H1 (cell line): ENCODE measurements at regions not wholly inside any gene's neighbourhood (a gene's known extent, or its start where the extent isn't known, plus 50 kb on each side); places are given as distances from the start of the nearest gene placed in this dataset.

Experiments used
- CTCF ChIA-PET: fragments of 300-600 bp; sonication (Branson Sonifier 250); formaldehyde crosslinking; loops from one replicate; lab custom pipeline; 2021; ENCODE audit not compliant: partially characterized antibody; lab: Charles Lee
- POLR2A ChIA-PET: fragments of 300-600 bp; sonication (Branson Sonifier 250); formaldehyde crosslinking; loops from one replicate; lab custom pipeline; 2021; ENCODE audit warnings: inconsistent platforms; ENCODE audit not compliant: partially characterized antibody; lab: Charles Lee
- DNase-seq, 2 experiments: peaks; one replicate each; pipeline versions ENCODE4 v3.0.0 to v3.0.0-alpha.2; 2010 to 2022; ENCODE audit warnings: low spot score in 2 of 2, low read depth in 1 of 2, mixed read lengths in 1 of 2
- FAIRE-seq: peaks from 2 replicates; lab custom pipeline; 2011; peaks lifted over from hg19 to GRCh38; lab: Jason Lieb, UNC
- H2AFZ ChIP-seq: 2 replicates; pipeline ENCODE4 v1.8.1; 2012; ENCODE audit warnings: low read length, inconsistent platforms
- H2AK5ac ChIP-seq: 2 replicates; pipeline ENCODE4 v1.6.1; 2013; ENCODE audit warnings: low read depth, low read length
- H2BK120ac ChIP-seq: replicated peaks from 2 replicates; pipeline ENCODE3; 2013; ENCODE audit warnings: low read depth, low read length, inconsistent platforms
- H2BK12ac ChIP-seq: 2 replicates; pipeline ENCODE4 v1.6.1; 2013; ENCODE audit warnings: low read depth, low read length
- H2BK15ac ChIP-seq: 2 replicates; pipeline ENCODE4 v1.6.1; 2013; ENCODE audit warnings: low read length
- H2BK20ac ChIP-seq: 2 replicates; pipeline ENCODE4 v1.6.1; 2013; ENCODE audit warnings: low read length
- H2BK5ac ChIP-seq: 2 replicates; pipeline ENCODE4 v1.6.1; 2013; ENCODE audit warnings: low read depth, low read length
- H3K14ac ChIP-seq: 2 replicates; pipeline ENCODE4 v1.6.1; 2013; ENCODE audit warnings: inconsistent platforms; ENCODE audit not compliant: insufficient read length
- H3K18ac ChIP-seq: 2 replicates; pipeline ENCODE4 v1.6.1; 2013; ENCODE audit warnings: low read length; ENCODE audit errors: extremely low read depth
- H3K23ac ChIP-seq: 2 replicates; pipeline ENCODE4 v1.6.1; 2013; ENCODE audit warnings: inconsistent platforms; ENCODE audit not compliant: insufficient read length
- H3K23me2 ChIP-seq: 2 replicates; pipeline ENCODE4 v1.6.1; 2013; ENCODE audit warnings: low read depth, low read length
- H3K27ac ChIP-seq: 2 replicates; pipeline ENCODE4 v1.6.1; 2011; ENCODE audit warnings: low read depth, low read length, inconsistent platforms
- H3K27me3 ChIP-seq, 4 experiments: replicated peaks in 1 of 4; 1 replicate in 1 of 4; 2 replicates in 3 of 4; pipeline versions ENCODE4 v1.6.1 to v1.8.1; 2011 to 2013; ENCODE audit warnings: low read length in 3 of 4, mild to moderate bottlenecking in 3 of 4, inconsistent platforms in 2 of 4, mixed read lengths in 2 of 4, moderate library complexity in 1 of 4; ENCODE audit not compliant: control insufficient read depth in 3 of 4, insufficient read depth in 3 of 4; ENCODE audit errors: extremely low read depth in 1 of 4
- H3K36me3 ChIP-seq, 4 experiments: 2 replicates each; pipeline versions ENCODE4 v1.6.1 to v1.8.1; 2011 to 2013; ENCODE audit warnings: mild to moderate bottlenecking in 4 of 4, low read length in 3 of 4, moderate library complexity in 2 of 4, control low read depth in 1 of 4, inconsistent platforms in 1 of 4; ENCODE audit not compliant: insufficient read depth in 4 of 4, control insufficient read depth in 2 of 4
- H3K4ac ChIP-seq: replicated peaks from 2 replicates; pipeline ENCODE3; 2013; ENCODE audit warnings: low read length, low read depth, mixed read lengths, inconsistent platforms; ENCODE audit not compliant: insufficient read length
- H3K4me1 ChIP-seq, 4 experiments: replicated peaks in 1 of 4; 1 replicate in 1 of 4; 2 replicates in 3 of 4; pipeline versions ENCODE4 v1.6.1 to v1.8.1; 2011 to 2013; ENCODE audit warnings: low read length in 3 of 4, inconsistent platforms in 2 of 4, mixed read lengths in 1 of 4; ENCODE audit not compliant: insufficient read depth in 4 of 4, control insufficient read depth in 3 of 4
- H3K4me2 ChIP-seq, 2 experiments: 2 replicates each; pipeline versions ENCODE4 v1.6.1 to v1.8.1; 2011 to 2013; ENCODE audit warnings: low read depth in 2 of 2, low read length in 2 of 2, control low read depth in 1 of 2, inconsistent platforms in 1 of 2, mild to moderate bottlenecking in 1 of 2; ENCODE audit not compliant: insufficient read depth in 1 of 2
- H3K4me3 ChIP-seq, 4 experiments: fragments of 200-600, 300-600 bp in 1 of 4; sonication (generic), shearing (Covaris generic), sonication (Bioruptor Twin) in 1 of 4; 2 replicates each; pipeline versions ENCODE4 v1.5.1 to v1.8.1; 2011 to 2016; ENCODE audit warnings: low read length in 4 of 4, low read depth in 3 of 4, control low read depth in 2 of 4, inconsistent platforms in 2 of 4, mild to moderate bottlenecking in 2 of 4, mixed read lengths in 1 of 4, moderate library complexity in 1 of 4; ENCODE audit not compliant: insufficient read depth in 2 of 4; ENCODE audit errors: extremely low read depth in 1 of 4
- H3K56ac ChIP-seq: replicated peaks from 2 replicates; pipeline ENCODE3; 2013; ENCODE audit warnings: low read depth, mild to moderate bottlenecking, mixed read lengths, low read length, inconsistent platforms; ENCODE audit not compliant: insufficient read length
- H3K79me1 ChIP-seq: 2 replicates; pipeline ENCODE4 v1.6.1; 2013; ENCODE audit warnings: low read depth, low read length, control low read depth
- H3K79me2 ChIP-seq, 2 experiments: 2 replicates each; pipeline versions ENCODE4 v1.6.1 to v1.8.1; 2012 to 2013; ENCODE audit warnings: low read length in 2 of 2, mild to moderate bottlenecking in 2 of 2, inconsistent platforms in 1 of 2; ENCODE audit not compliant: insufficient read depth in 2 of 2, control insufficient read depth in 1 of 2
- H3K9ac ChIP-seq, 4 experiments: replicated peaks in 1 of 4; 1 replicate in 1 of 4; 2 replicates in 3 of 4; pipeline versions ENCODE4 v1.6.1 to v1.8.1; 2011 to 2013; ENCODE audit warnings: low read depth in 3 of 4, low read length in 3 of 4, control low read depth in 2 of 4, mild to moderate bottlenecking in 2 of 4, moderate library complexity in 2 of 4, inconsistent platforms in 1 of 4; ENCODE audit errors: extremely low read depth in 1 of 4
- H3K9me3 ChIP-seq, 2 experiments: 2 replicates each; pipeline versions ENCODE4 v1.6.1 to v1.8.1; 2012 to 2013; ENCODE audit warnings: mild to moderate bottlenecking in 2 of 2, moderate library complexity in 2 of 2, control low read depth in 1 of 2, inconsistent platforms in 1 of 2, low read depth in 1 of 2, low read length in 1 of 2, mixed read lengths in 1 of 2; ENCODE audit not compliant: insufficient read depth in 2 of 2
- H4K20me1 ChIP-seq, 2 experiments: replicated peaks in 1 of 2; 2 replicates each; pipeline versions ENCODE3 to v1.8.1; 2011 to 2013; ENCODE audit warnings: inconsistent platforms in 2 of 2, low read length in 2 of 2, mild to moderate bottlenecking in 1 of 2; ENCODE audit not compliant: insufficient read depth in 2 of 2, control insufficient read depth in 1 of 2
- H4K5ac ChIP-seq: 2 replicates; pipeline ENCODE4 v1.6.1; 2013; ENCODE audit warnings: low read length, low read depth, mixed read lengths, inconsistent platforms; ENCODE audit not compliant: insufficient read length
- H4K8ac ChIP-seq: 2 replicates; pipeline ENCODE4 v1.8.0; 2013; ENCODE audit warnings: mild to moderate bottlenecking, moderate library complexity, low read length, inconsistent platforms; ENCODE audit not compliant: insufficient read depth; ENCODE audit errors: extremely low read depth
- H4K91ac ChIP-seq: replicated peaks from 2 replicates; pipeline ENCODE3; 2013; ENCODE audit warnings: low read length, mixed read lengths, inconsistent platforms; ENCODE audit not compliant: insufficient read length
- BACH1 ChIP-seq: IDR thresholded peaks from 2 replicates; pipeline ENCODE4 v1.6.1; 2012; ENCODE audit warnings: low read length, improper control_type of control experiment
- BCL11A ChIP-seq, 2 experiments: IDR thresholded peaks; one replicate each; pipeline ENCODE4 v1.6.1; 2011; ENCODE audit warnings: low read depth in 2 of 2, low read length in 2 of 2, mild to moderate bottlenecking in 2 of 2
- CBX5 ChIP-seq: fragments of 300-800, 300-1000 bp; sonication (generic); IDR thresholded peaks from 2 replicates; pipeline ENCODE4 v1.7.1; 2016; ENCODE audit warnings: antibody characterized with exemption, low read length, low read depth
- EGR1 ChIP-seq: IDR thresholded peaks from 2 replicates; pipeline ENCODE4 v1.6.1; 2011; ENCODE audit warnings: low read depth, low read length, borderline replicate concordance
- RXRA ChIP-seq: IDR thresholded peaks from 2 replicates; pipeline ENCODE4 v1.6.1; 2011; ENCODE audit warnings: low read depth, mild to moderate bottlenecking, low read length, moderate library complexity; ENCODE audit not compliant: insufficient read depth
- SIX5 ChIP-seq: IDR thresholded peaks from 2 replicates; pipeline ENCODE4 v1.6.1; 2011; ENCODE audit warnings: mild to moderate bottlenecking, low read depth, low read length
- SUZ12 ChIP-seq: fragments of 200-600 bp; sonication (generic); IDR thresholded peaks from 2 replicates; pipeline ENCODE4 v1.6.1; 2012; ENCODE audit warnings: mild to moderate bottlenecking, inconsistent platforms, low read length, moderate library complexity, mixed read lengths
- TF ChIP-seq, protein P1 (sequence below): IDR thresholded peaks from 2 replicates; pipeline ENCODE4 v1.6.1; 2012; ENCODE audit warnings: inconsistent platforms

DNA sequence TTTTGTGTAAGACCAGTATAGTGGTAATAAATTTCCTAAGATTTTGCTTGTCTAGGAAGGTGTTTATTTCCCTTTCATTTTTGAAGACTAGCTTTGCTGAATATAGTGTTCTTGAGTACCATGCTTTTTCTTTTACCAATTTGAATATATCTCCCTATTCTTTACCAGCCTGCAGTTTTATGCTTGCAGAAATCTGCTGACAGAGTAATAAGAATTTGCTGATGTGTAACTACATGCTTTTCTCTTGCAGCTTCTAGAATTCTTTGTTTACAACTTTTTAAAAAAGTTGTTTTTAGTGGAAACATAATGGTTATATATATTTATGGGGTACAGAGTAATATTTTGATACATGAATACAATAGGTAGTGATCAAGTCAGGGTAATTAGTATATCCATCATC is 324.8 kb upstream of the FOLH1 start:
- no peaks in the 10 kb centered on the region for H3K4me1 ChIP-seq
- CTCF ChIA-PET: no interaction called here
- H3K79me2 ChIP-seq: no peaks in the 10 kb centered on the region
- no peak overlapping the region for H2BK15ac ChIP-seq
- H4K20me1 ChIP-seq: no peaks in the 10 kb centered on the region
- no peak overlapping the region for H3K9ac ChIP-seq
- H3K23me2 ChIP-seq: no peaks in the 10 kb centered on the region
- H3K36me3 ChIP-seq: no peaks in the 10 kb centered on the region
- H4K8ac ChIP-seq: no peak overlapping the region
- no peak overlapping the region for H3K23ac ChIP-seq
- H2BK12ac ChIP-seq: no peak overlapping the region
- no peak overlapping the region for H3K4me2 ChIP-seq
- DNase-seq (no peak), FAIRE-seq (no peak)
- H2AK5ac ChIP-seq: no peak overlapping the region
- POLR2A ChIA-PET: no interaction called here
- no peak overlapping the region for H4K5ac ChIP-seq
- TF ChIP-seq SUZ12 (no peak), SIX5 (no peak), BACH1 (no peak), EGR1 (no peak), BCL11A (IDR thresholded peaks at IDR 0.05; ENCODE audit: low read depth in 2 of 2, low read length in 2 of 2) (no peak), CBX5 (no peak), RXRA (no peak)
- TF ChIP-seq, protein P1, sequence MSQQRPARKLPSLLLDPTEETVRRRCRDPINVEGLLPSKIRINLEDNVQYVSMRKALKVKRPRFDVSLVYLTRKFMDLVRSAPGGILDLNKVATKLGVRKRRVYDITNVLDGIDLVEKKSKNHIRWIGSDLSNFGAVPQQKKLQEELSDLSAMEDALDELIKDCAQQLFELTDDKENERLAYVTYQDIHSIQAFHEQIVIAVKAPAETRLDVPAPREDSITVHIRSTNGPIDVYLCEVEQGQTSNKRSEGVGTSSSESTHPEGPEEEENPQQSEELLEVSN: no peak
- H2BK120ac ChIP-seq: no peak overlapping the region
- no peak overlapping the region for H3K56ac ChIP-seq
- no peaks in the 10 kb centered on the region for H3K79me1 ChIP-seq
- no peaks in the 10 kb centered on the region for H3K27me3 ChIP-seq
- H2BK5ac ChIP-seq: no peak overlapping the region
- peaks cover 19% of the 10 kb centered on the region in 2 experiments for H3K9me3 ChIP-seq
- H2BK20ac ChIP-seq: no peak overlapping the region
- no peak overlapping the region for H2AFZ ChIP-seq
- no peak overlapping the region for H3K18ac ChIP-seq
- no peak overlapping the region for H3K4me3 ChIP-seq
- H3K4ac ChIP-seq: no peak overlapping the region
- H3K14ac ChIP-seq: no peak overlapping the region
- H3K27ac ChIP-seq: no peak overlapping the region
- H4K91ac ChIP-seq: no peak overlapping the region
